ENCODE measurements at regions not wholly inside any gene's neighbourhood (a gene's known extent, or its start where the extent isn't known, plus 50 kb on each side); places are given as distances from the start of the nearest gene placed in this dataset.

- 13% methylated on average over 6 of the region's 6 CpGs for WGBS (ENCODE audit: insufficient coverage, insufficient replicate concordance, low lambda C conversion rate, missing lambda C conversion rate)
- Histone ChIP-seq H3K4me3 (no peak overlapping the region), H3K9ac (ENCODE audit: control insufficient read depth, insufficient read depth, low read length) (no peak overlapping the region), H3K9me3 (replicated peaks; ENCODE audit: control insufficient read depth, insufficient read depth, low read length) (no peaks in the 10 kb centered on the region), H3K27me3 (replicated peaks in 1 of 2; ENCODE audit: control insufficient read depth in 2 of 2, insufficient read depth in 2 of 2, low read length in 1 of 2) (no peaks in the 10 kb centered on the region; a peak in 1 of 4 replicates), H3K79me2 (ENCODE audit: control insufficient read depth, insufficient read depth, low read length) (no peaks in the 10 kb centered on the region), H3K36me3 (ENCODE audit: control insufficient read depth in 2 of 2, insufficient read depth in 2 of 2, low read length in 1 of 2) (no peaks in the 10 kb centered on the region), H2AFZ (ENCODE audit: control insufficient read depth, low read depth, low read length) (no peak overlapping the region), H4K20me1 (ENCODE audit: control insufficient read depth, insufficient read depth) (no peaks in the 10 kb centered on the region), H3K4me2 (ENCODE audit: control insufficient read depth, insufficient read depth) (no peak overlapping the region), H3K27ac (ENCODE audit: control insufficient read depth, insufficient read depth) (no peak overlapping the region), H3K4me1 (ENCODE audit: control insufficient read depth, insufficient read depth, low read length) (peaks cover 8% of the 10 kb centered on the region)
- in situ Hi-C loops (cut with MboI) (no loop called here), intact Hi-C loops (cut with micrococcal nuclease; ENCODE audit: unreplicated experiment) (no loop called here)
- TF ChIP-seq RBBP5 (conservative IDR thresholded peaks at IDR 0.05) (no peak), BACH1 (IDR thresholded peaks at IDR 0.05; ENCODE audit: borderline replicate concordance) (no peak), BCL3 (IDR thresholded peaks at IDR 0.05; ENCODE audit: borderline replicate concordance, insufficient read depth, low read depth, low read length, poor library complexity, severe bottlenecking) (no peak), CHD1 (IDR thresholded peaks at IDR 0.05; ENCODE audit: low read depth, low read length) (no peak), KAT2A (conservative IDR thresholded peaks at IDR 0.05; ENCODE audit: control insufficient read depth, low read depth, low read length) (no peak), BRCA1 (IDR thresholded peaks at IDR 0.05; ENCODE audit: low read depth, low read length) (no peak), PAX5 (IDR thresholded peaks at IDR 0.05; ENCODE audit: borderline replicate concordance, low read depth, low read length) (no peak)
- DNase-seq (ENCODE audit: low read depth, low spot score) (no peak), FAIRE-seq (no peak), ATAC-seq (no peak; the same call in 2 of the 3 replicates)
- ChIA-PET SMC1A (ENCODE audit: uncharacterized antibody, unreplicated experiment) (no interaction called here), POLR2A (no interaction called here), CTCF (interaction anchor here (1.1 kb wide), 1 partner anchor 477 kb away, joined by 3 read pairs; no protein-coding TSS in a partner anchor), RAD21 (ENCODE audit: unreplicated experiment) (no interaction called here)
- no TSS peak for BruUV-seq (replicated peaks)
Observed at GRCh38 chr9:95757439-95757838, 118.1 kb upstream of the ERCC6L2 start.

GRCh38 chr9:95756986-95757385 lies 118.5 kb upstream of the ERCC6L2 start:
- in situ Hi-C loops (cut with MboI) (no loop called here), intact Hi-C loops (cut with micrococcal nuclease; ENCODE audit: unreplicated experiment) (no loop called here)
- ATAC-seq = no peak
- FAIRE-seq = no peak
- no peak for DNase-seq (ENCODE audit: low read depth, low spot score)
- CTCF ChIA-PET = interaction anchor here (0.6 kb wide), 1 partner anchor 695 kb away, joined by 3 read pairs; no protein-coding TSS in a partner anchor
- WGBS (ENCODE audit: insufficient coverage, insufficient replicate concordance, low lambda C conversion rate, missing lambda C conversion rate) = 54% methylated on average over 4 of the region's 4 CpGs
- Histone ChIP-seq H3K79me2 (ENCODE audit: control insufficient read depth, insufficient read depth, low read length) (no peaks in the 10 kb centered on the region), H3K27ac (ENCODE audit: control insufficient read depth, insufficient read depth) (no peak overlapping the region), H3K36me3 (ENCODE audit: control insufficient read depth in 2 of 2, insufficient read depth in 2 of 2, low read length in 1 of 2) (no peaks in the 10 kb centered on the region), H3K4me3 (no peak overlapping the region), H4K20me1 (ENCODE audit: control insufficient read depth, insufficient read depth) (no peaks in the 10 kb centered on the region), H3K4me1 (ENCODE audit: control insufficient read depth, insufficient read depth, low read length) (peaks cover 8% of the 10 kb centered on the region), H3K4me2 (ENCODE audit: control insufficient read depth, insufficient read depth) (no peak overlapping the region), H2AFZ (ENCODE audit: control insufficient read depth, low read depth, low read length) (no peak overlapping the region), H3K9me3 (replicated peaks; ENCODE audit: control insufficient read depth, insufficient read depth, low read length) (no peaks in the 10 kb centered on the region), H3K27me3 (replicated peaks in 1 of 2; ENCODE audit: control insufficient read depth in 2 of 2, insufficient read depth in 2 of 2, low read length in 1 of 2) (no peaks in the 10 kb centered on the region; a peak in 1 of 4 replicates), H3K9ac (ENCODE audit: control insufficient read depth, insufficient read depth, low read length) (no peak overlapping the region)
- BruUV-seq (replicated peaks) = no TSS peak
- RAD21 ChIA-PET (ENCODE audit: unreplicated experiment) = no interaction called here
- POLR2A ChIA-PET = no interaction called here
- SMC1A ChIA-PET (ENCODE audit: uncharacterized antibody, unreplicated experiment) = interaction anchor here (0.6 kb wide), 1 partner anchor 143 kb away, joined by 3 read pairs; no protein-coding TSS in a partner anchor
- TF ChIP-seq ZBTB4 (CRISPR knock-in tag; IDR thresholded peaks at IDR 0.05) = no peak
- no peak for TF ChIP-seq MTA3 (IDR thresholded peaks at IDR 0.05; ENCODE audit: borderline replicate concordance, low read length)
- TF ChIP-seq MLLT1 (IDR thresholded peaks at IDR 0.05) = no peak
- TF ChIP-seq WRNIP1 (IDR thresholded peaks at IDR 0.05; ENCODE audit: borderline replicate concordance, low read depth, low read length) = no peak
- no peak for TF ChIP-seq NFXL1 (IDR thresholded peaks at IDR 0.05; ENCODE audit: borderline replicate concordance)
